HUES6 (cell line): ENCODE measurements at regions not wholly inside any gene's neighbourhood (a gene's known extent, or its start where the extent isn't known, plus 50 kb on each side); places are given as distances from the start of the nearest gene placed in this dataset.

Source experiments
- H3K27ac ChIP-seq: 2 replicates; pipeline ENCODE4 v1.7.0; 2013; ENCODE audit warnings: low read depth, mild to moderate bottlenecking, low read length, inconsistent platforms
- H3K27me3 ChIP-seq: 2 replicates; pipeline ENCODE4 v1.6.1; 2013; ENCODE audit warnings: low read length; ENCODE audit not compliant: control insufficient read depth, insufficient read depth
- H3K36me3 ChIP-seq: 2 replicates; pipeline ENCODE4 v1.6.1; 2013; ENCODE audit warnings: low read length; ENCODE audit not compliant: control insufficient read depth, insufficient read depth
- H3K4me1 ChIP-seq: 2 replicates; pipeline ENCODE4 v1.6.1; 2013; ENCODE audit warnings: low read length; ENCODE audit not compliant: control insufficient read depth, insufficient read depth
- H3K4me3 ChIP-seq: 2 replicates; pipeline ENCODE4 v1.5.1; 2013; ENCODE audit warnings: low read depth, low read length
- H3K9ac ChIP-seq: one replicate; pipeline ENCODE4 v1.6.1; 2013; ENCODE audit warnings: mild to moderate bottlenecking, low read length
- H3K9me3 ChIP-seq: 2 replicates; pipeline ENCODE4 v1.6.1; 2013; ENCODE audit warnings: low read depth, low read length; ENCODE audit not compliant: control insufficient read depth, insufficient read depth

DNA sequence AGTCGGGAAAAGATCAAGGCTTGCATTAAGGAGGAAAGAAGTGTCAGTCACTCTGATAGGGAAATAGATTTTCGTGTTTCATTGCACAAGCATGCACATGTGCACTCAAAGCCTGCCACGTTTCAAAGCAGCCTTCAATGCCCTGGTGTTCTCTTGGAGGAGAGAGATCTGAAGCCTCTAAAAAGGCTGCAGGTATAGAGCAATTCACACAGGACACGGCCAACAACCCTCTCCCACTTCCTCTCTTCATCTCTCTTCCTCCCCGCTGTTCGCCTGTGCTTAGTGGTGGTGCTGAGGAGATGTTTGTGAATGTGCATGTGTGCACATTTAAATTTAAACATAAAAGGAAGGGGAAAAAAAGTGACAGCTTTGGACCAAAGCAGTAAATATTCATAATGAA is 117.7 kb downstream of the NUF2 start:
- Histone ChIP-seq H3K9me3 (no peaks in the 10 kb centered on the region), H3K9ac (no peak overlapping the region), H3K4me1 (peaks cover 10% of the 10 kb centered on the region), H3K4me3 (no peak overlapping the region), H3K27ac (no peak overlapping the region), H3K27me3 (no peaks in the 10 kb centered on the region), H3K36me3 (no peaks in the 10 kb centered on the region)

- H3K9me3 ChIP-seq, result no peaks in the 10 kb centered on the region
These were observed 118.3 kb downstream of the NUF2 start for GRCh38 chr1:163440090-163440489.

DNA sequence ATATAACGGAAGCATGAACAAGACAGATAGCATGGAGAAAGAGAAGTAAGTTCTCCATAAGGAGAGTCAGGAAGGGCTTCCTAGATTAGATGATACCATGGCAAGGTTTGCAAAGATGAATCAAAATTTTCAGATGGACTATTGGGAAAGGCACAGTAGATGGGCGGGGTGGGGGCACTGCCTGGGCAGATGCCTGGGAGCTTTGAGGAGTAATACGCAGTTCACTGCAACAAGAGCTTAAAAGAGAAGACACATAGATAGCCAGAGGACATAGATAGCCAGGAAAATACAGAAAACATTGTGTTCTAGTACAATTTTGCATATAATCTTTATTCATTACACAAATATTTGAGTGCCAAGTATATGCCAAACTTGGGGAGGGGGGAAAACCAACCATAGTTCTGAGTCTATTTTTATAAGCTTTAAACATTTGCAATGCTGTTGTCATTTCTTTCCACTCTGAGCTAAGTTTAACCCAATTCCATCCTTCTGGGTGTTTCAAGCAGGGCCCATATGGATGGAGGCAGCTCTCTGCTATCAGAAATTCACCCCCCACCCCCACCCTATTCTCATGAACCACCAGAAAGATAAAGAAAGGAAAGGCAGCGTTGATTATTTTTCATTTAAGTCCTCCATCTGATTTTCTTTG is 120.6 kb downstream of the NUF2 start:
- Histone ChIP-seq H3K27me3 (no peaks in the 10 kb centered on the region), H3K9me3 (no peaks in the 10 kb centered on the region)

More at GRCh38 chr1:163440090-163440489, 118.3 kb downstream of the NUF2 start:
- Histone ChIP-seq H3K36me3 (no peaks in the 10 kb centered on the region), H3K27ac (no peak overlapping the region), H3K4me3 (no peak overlapping the region), H3K4me1 (peaks cover 10% of the 10 kb centered on the region), H3K27me3 (no peaks in the 10 kb centered on the region), H3K9ac (no peak overlapping the region)

DNA sequence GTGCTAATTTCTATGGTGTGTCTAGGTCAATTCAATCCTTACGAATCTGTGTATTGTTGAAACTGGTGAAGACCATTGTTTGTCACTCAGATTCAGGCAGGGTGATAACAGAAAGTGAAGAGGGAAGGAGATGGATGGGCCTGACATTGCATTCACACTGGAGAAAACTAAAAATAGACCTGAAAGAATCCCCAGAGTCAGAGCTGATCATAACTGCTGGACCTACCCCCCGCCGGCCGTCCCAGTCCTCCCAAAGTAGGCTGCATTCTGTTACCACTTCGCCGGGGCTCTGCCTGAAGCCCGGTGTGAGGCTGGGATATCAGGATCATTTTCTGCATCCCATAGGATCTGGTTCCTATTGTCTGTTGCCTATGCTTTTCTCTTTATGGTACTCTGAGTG is 121.1 kb downstream of the NUF2 start:
- Histone ChIP-seq H3K27ac (no peak overlapping the region), H3K4me3 (no peak overlapping the region), H3K9ac (no peak overlapping the region), H3K27me3 (no peaks in the 10 kb centered on the region), H3K36me3 (no peaks in the 10 kb centered on the region), H3K9me3 (no peaks in the 10 kb centered on the region), H3K4me1 (peaks cover 12% of the 10 kb centered on the region)

More for the DNA sequence above, 120.6 kb downstream of the NUF2 start:
- H3K4me1 ChIP-seq, result peaks cover 10% of the 10 kb centered on the region
- no peaks in the 10 kb centered on the region for H3K36me3 ChIP-seq
- no peak overlapping the region for H3K27ac ChIP-seq
- no peak overlapping the region for H3K9ac ChIP-seq
- H3K4me3 ChIP-seq, result no peak overlapping the region

GRCh38 chr1:163443863-163444262 is 122.1 kb downstream of the NUF2 start:
- H3K4me1 ChIP-seq, result peaks cover 13% of the 10 kb centered on the region
- H3K36me3 ChIP-seq, result no peaks in the 10 kb centered on the region
- H3K27ac ChIP-seq, result no peak overlapping the region
- no peaks in the 10 kb centered on the region for H3K9me3 ChIP-seq
- H3K9ac ChIP-seq, result no peak overlapping the region
- no peak overlapping the region for H3K4me3 ChIP-seq
- no peaks in the 10 kb centered on the region for H3K27me3 ChIP-seq

- no peaks in the 10 kb centered on the region for H3K36me3 ChIP-seq
- H3K9ac ChIP-seq, result no peak overlapping the region
- no peak overlapping the region for H3K27ac ChIP-seq
- no peak overlapping the region for H3K4me3 ChIP-seq
- no peaks in the 10 kb centered on the region for H3K9me3 ChIP-seq
- H3K27me3 ChIP-seq, result no peaks in the 10 kb centered on the region
- peaks cover 13% of the 10 kb centered on the region for H3K4me1 ChIP-seq
These were observed 122.9 kb downstream of the NUF2 start for GRCh38 chr1:163444665-163445064.

- Histone ChIP-seq H3K9me3 (no peaks in the 10 kb centered on the region), H3K27ac (no peak overlapping the region), H3K9ac (no peak overlapping the region), H3K36me3 (no peaks in the 10 kb centered on the region), H3K4me1 (0 out of 2 replicates have a peak, but pooled peaks cover 3% of the 10 kb centered on the region), H3K27me3 (no peaks in the 10 kb centered on the region), H3K4me3 (no peak overlapping the region)
These were observed 129.2 kb downstream of the NUF2 start for GRCh38 chr1:163450986-163451385.

DNA sequence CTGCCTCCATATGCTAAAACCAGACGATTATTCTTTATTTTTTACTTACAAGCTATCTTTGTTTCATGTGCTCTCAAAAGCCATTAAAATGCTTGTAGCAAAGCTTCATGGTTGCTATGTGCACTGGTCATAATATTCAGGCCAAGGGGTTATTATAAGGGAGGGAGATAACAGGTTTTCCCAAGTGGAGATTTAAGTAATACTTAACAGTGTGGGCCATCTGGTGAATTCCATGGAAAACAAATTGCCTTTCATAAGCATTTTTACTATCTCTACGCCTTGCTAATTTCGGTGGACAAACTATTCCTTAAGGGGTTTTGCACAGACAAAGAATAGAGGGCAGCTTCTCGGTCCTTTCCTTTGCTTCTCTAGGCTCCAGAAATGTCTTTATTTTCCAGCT is 137.8 kb downstream of the NUF2 start:
- no peaks in the 10 kb centered on the region for H3K9me3 ChIP-seq
- no peak overlapping the region for H3K27ac ChIP-seq
- no peaks in the 10 kb centered on the region for H3K4me1 ChIP-seq
- no peaks in the 10 kb centered on the region for H3K27me3 ChIP-seq
- H3K36me3 ChIP-seq, result no peaks in the 10 kb centered on the region
- no peak overlapping the region for H3K9ac ChIP-seq
- no peak overlapping the region for H3K4me3 ChIP-seq

- no peak overlapping the region for H3K4me3 ChIP-seq
- no peak overlapping the region for H3K27ac ChIP-seq
- no peaks in the 10 kb centered on the region for H3K27me3 ChIP-seq
- no peaks in the 10 kb centered on the region for H3K9me3 ChIP-seq
- peaks cover 9% of the 10 kb centered on the region; the same call in 1 of the 2 replicates for H3K4me1 ChIP-seq
- no peak overlapping the region for H3K9ac ChIP-seq
- H3K36me3 ChIP-seq, result no peaks in the 10 kb centered on the region
These were observed 145.5 kb downstream of the NUF2 start for GRCh38 chr1:163467289-163467688.

GRCh38 chr1:163471779-163472650 is 150.3 kb downstream of the NUF2 start:
- Histone ChIP-seq H3K27me3 (no peaks in the 10 kb centered on the region), H3K9me3 (no peaks in the 10 kb centered on the region)

DNA sequence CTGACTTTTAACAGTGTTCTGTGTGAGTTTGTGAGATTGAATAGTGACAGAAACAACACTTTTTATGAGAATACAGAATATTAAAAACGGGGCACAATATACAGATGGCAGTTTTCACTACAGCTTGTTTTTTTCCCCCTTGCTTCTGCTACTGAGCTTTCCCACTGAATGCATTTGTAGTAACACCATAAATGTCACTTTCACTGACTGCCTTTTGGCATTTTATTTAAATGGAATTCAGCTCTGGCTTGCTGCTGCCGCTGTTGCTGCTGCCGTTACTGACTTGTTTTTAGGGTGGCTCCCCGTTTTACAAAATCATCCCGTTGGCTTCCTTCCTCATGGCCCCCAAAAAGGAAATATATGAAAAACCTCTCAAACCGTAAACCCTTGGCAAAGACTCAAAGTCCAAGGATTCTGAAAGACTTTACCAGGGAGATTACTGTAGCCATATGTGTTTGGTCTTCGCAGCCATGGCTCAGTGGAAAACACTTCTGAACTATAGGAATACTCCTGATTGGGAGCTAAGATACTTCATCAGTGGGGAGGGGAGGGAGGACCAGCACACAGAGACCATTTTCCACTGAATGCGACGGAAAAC is 151.0 kb downstream of the NUF2 start:
- Histone ChIP-seq H3K27ac (no peak overlapping the region), H3K4me3 (no peak overlapping the region)

More at GRCh38 chr1:163471779-163472650, 150.3 kb downstream of the NUF2 start:
- Histone ChIP-seq H3K4me3 (no peak overlapping the region), H3K27ac (no peak overlapping the region), H3K36me3 (no peaks in the 10 kb centered on the region), H3K4me1 (peaks cover 7% of the 10 kb centered on the region; the same call in 1 of the 2 replicates), H3K9ac (no peak overlapping the region)

More for the DNA sequence above, 151.0 kb downstream of the NUF2 start:
- H3K27me3 ChIP-seq, result no peaks in the 10 kb centered on the region
- no peak overlapping the region for H3K9ac ChIP-seq
- H3K9me3 ChIP-seq, result no peaks in the 10 kb centered on the region
- no peaks in the 10 kb centered on the region for H3K4me1 ChIP-seq
- H3K36me3 ChIP-seq, result no peaks in the 10 kb centered on the region
